ENCODE measurements at regions not wholly inside any gene's neighbourhood (a gene's known extent, or its start where the extent isn't known, plus 50 kb on each side); places are given as distances from the start of the nearest gene placed in this dataset.

- no peaks in the 10 kb centered on the region for H3K36me3 ChIP-seq
- no peaks in the 10 kb centered on the region for H3K4me1 ChIP-seq
- no peak overlapping the region for H3K27ac Mint-ChIP-seq
- no peak overlapping the region for H3K4me3 Mint-ChIP-seq
- H3K36me3 Mint-ChIP-seq, result no peaks in the 10 kb centered on the region
- no peak overlapping the region for H3K9ac ChIP-seq
- no peak for TF ChIP-seq EZH2 (IDR thresholded peaks at IDR 0.05)
- TF ChIP-seq EZH2phosphoT487 (IDR thresholded peaks at IDR 0.05), result no peak
- no peak for TF ChIP-seq CTCF (IDR thresholded peaks at IDR 0.05)
- no peaks in the 10 kb centered on the region for H3K27me3 Mint-ChIP-seq (ENCODE audit: insufficient read depth, low read depth)
- H3K4me3 ChIP-seq, result no peak overlapping the region
- H3K4me2 ChIP-seq, result no peak overlapping the region
- DNase-seq (ENCODE audit: low spot score), result no peak
- H3K27me3 ChIP-seq, result no peaks in the 10 kb centered on the region
- H3K9me3 Mint-ChIP-seq, result peaks cover 2% of the 10 kb centered on the region
- no peaks in the 10 kb centered on the region for H3F3A ChIP-seq (ENCODE audit: low read depth)
- H3K27ac ChIP-seq, result no peak overlapping the region
- H3K9me3 ChIP-seq (ENCODE audit: low read depth), result no peaks in the 10 kb centered on the region
- no peaks in the 10 kb centered on the region for H4K20me1 ChIP-seq (ENCODE audit: low read depth)
- H2AFZ ChIP-seq (replicated peaks), result no peak overlapping the region
- no peaks in the 10 kb centered on the region for H3K4me1 Mint-ChIP-seq
- H3K79me2 ChIP-seq (ENCODE audit: low read depth), result no peaks in the 10 kb centered on the region
Observed at GRCh38 chr21:27580276-27580675, 613.4 kb upstream of the ADAMTS5 start.

- peaks cover 2% of the 10 kb centered on the region for H3K9me3 Mint-ChIP-seq
- TF ChIP-seq EZH2phosphoT487 (IDR thresholded peaks at IDR 0.05) (no peak), EZH2 (IDR thresholded peaks at IDR 0.05) (no peak), CTCF (IDR thresholded peaks at IDR 0.05) (no peak)
- Histone ChIP-seq H3K9ac (no peak overlapping the region), H2AFZ (replicated peaks) (no peak overlapping the region), H3K36me3 (no peaks in the 10 kb centered on the region), H3K4me3 (no peak overlapping the region), H3K4me1 (no peaks in the 10 kb centered on the region), H4K20me1 (ENCODE audit: low read depth) (no peaks in the 10 kb centered on the region), H3K27me3 (no peaks in the 10 kb centered on the region), H3K79me2 (ENCODE audit: low read depth) (no peaks in the 10 kb centered on the region), H3K4me2 (no peak overlapping the region), H3K27ac (no peak overlapping the region), H3F3A (ENCODE audit: low read depth) (no peaks in the 10 kb centered on the region), H3K9me3 (ENCODE audit: low read depth) (no peaks in the 10 kb centered on the region)
- H3K4me1 Mint-ChIP-seq, result no peaks in the 10 kb centered on the region
- H3K27ac Mint-ChIP-seq, result no peak overlapping the region
- no peaks in the 10 kb centered on the region for H3K27me3 Mint-ChIP-seq (ENCODE audit: insufficient read depth, low read depth)
- no peak overlapping the region for H3K4me3 Mint-ChIP-seq
- DNase-seq (ENCODE audit: low spot score), result no peak
- no peaks in the 10 kb centered on the region for H3K36me3 Mint-ChIP-seq
Observed at GRCh38 chr21:27578741-27579265, 611.9 kb upstream of the ADAMTS5 start.

- H3K36me3 Mint-ChIP-seq, result no peaks in the 10 kb centered on the region
- Histone ChIP-seq H2AFZ (replicated peaks) (no peak overlapping the region), H3K4me3 (no peak overlapping the region), H3K27ac (no peak overlapping the region), H3K79me2 (ENCODE audit: low read depth) (no peaks in the 10 kb centered on the region), H4K20me1 (ENCODE audit: low read depth) (no peaks in the 10 kb centered on the region), H3K27me3 (no peaks in the 10 kb centered on the region), H3K9me3 (ENCODE audit: low read depth) (no peaks in the 10 kb centered on the region), H3K4me1 (no peaks in the 10 kb centered on the region), H3K9ac (no peak overlapping the region), H3F3A (ENCODE audit: low read depth) (no peaks in the 10 kb centered on the region), H3K36me3 (no peaks in the 10 kb centered on the region), H3K4me2 (no peak overlapping the region)
- H3K4me3 Mint-ChIP-seq, result no peak overlapping the region
- H3K27ac Mint-ChIP-seq, result no peak overlapping the region
- no peaks in the 10 kb centered on the region for H3K9me3 Mint-ChIP-seq
- H3K27me3 Mint-ChIP-seq (ENCODE audit: insufficient read depth, low read depth), result no peaks in the 10 kb centered on the region
- no peaks in the 10 kb centered on the region for H3K4me1 Mint-ChIP-seq
- DNase-seq (ENCODE audit: low spot score), result no peak
- TF ChIP-seq EZH2phosphoT487 (IDR thresholded peaks at IDR 0.05) (no peak), CTCF (IDR thresholded peaks at IDR 0.05) (no peak), EZH2 (IDR thresholded peaks at IDR 0.05) (no peak)
Observed at GRCh38 chr21:27572696-27573095, 605.8 kb upstream of the ADAMTS5 start.
